Epidermal melanocyte (primary cell): ENCODE measurements at regions not wholly inside any gene's neighbourhood (a gene's known extent, or its start where the extent isn't known, plus 50 kb on each side); places are given as distances from the start of the nearest gene placed in this dataset.

Source experiments
- DNase-seq: peaks from one replicate; pipeline ENCODE4 v3.0.0; 2011; ENCODE audit warnings: low spot score; ENCODE audit not compliant: insufficient read length

DNA sequence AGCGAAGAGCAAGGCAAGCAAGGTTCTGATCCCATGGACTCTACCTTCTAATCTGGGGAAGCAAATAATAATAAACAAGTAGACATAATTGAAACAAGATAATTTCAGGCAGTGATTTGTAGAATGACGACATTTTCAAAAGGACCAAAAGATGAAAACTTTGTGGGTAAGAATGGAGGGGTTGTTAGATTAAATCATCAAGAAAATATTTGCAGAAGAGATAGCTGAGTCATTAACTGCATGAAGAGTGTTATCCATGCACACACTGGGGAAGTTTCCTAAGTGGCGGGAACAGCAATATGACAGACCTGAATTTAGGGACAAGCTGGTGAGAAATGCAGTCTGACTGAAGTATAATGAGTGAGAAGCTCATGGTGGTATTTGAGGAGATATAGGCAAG is 583.1 kb upstream of the RGS18 start:
- DNase-seq = no peak

DNA sequence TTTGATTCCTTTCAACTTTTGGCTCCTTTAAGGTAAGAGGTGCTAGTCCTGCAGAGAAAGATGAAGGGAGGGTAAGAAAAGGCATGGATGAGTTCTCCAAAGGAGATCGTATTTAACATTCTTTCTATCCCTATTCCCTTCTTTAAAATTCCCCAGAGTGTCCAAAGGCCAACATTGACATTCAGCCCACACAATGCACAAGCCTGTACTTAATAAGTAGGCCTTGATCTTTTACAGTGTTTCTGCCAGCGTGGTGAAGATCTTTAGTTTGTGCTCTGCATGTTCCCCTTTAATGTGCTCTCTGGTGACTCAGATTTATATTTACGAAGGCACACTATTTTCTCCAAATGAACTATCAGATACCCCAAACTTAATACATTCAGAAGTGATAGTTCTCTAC is 582.5 kb upstream of the RGS18 start:
- no peak for DNase-seq

DNA sequence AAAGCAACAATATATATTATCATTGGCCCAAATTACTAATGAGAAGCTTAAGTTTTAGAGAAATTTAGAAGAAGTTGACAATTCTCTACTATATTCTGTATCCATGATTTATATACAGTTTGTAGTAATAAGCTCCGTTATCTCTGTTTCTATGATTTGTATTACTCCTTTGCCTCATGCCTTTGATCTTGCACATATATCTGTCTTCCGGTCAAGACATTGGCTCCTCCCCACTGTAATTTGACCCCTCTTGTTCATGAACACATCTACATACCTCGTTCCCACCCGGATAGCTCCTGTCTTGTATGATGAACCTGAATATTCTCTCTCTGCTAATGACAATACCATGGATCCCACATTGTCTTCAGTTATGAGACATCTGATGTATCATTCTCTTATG is 581.0 kb upstream of the RGS18 start:
- DNase-seq = no peak

DNA sequence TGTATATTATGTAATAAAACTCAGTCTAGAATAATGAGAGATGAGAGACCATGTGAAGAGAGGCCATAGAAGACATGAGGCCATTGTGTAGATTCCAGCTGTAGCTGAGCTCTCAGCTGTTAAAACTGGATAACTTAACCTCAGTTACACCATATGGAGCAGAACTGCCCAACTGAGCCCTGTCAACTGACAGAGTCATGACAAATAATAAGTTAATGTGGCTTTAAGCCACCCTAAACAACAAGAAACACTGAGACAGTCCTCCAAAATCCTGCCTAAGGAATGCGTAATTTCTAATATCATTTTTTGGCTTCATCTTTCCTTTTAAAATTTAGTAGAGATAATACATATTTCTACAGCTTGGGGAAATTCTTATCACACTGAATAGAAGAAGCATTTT is 580.0 kb upstream of the RGS18 start:
- DNase-seq = no peak

DNA sequence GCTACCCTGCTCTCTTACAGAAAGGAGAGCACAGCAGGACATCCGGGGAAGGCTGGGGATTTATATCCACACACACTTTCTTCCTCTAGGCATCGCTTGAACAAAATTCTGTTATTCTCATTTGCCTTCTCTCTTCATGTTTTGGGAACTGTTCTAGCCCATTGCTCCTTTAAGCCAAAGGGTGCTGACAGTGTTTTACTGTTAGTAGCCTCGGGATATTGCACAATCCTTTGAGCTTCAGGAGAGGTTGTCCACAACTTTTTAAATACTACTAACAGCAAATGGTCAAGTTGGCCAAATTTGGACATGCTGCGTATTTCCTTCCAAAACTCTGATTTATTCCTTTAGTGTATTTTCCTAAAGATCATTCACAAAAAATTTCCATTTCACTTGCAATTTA is 579.2 kb upstream of the RGS18 start:
- no peak for DNase-seq

DNA sequence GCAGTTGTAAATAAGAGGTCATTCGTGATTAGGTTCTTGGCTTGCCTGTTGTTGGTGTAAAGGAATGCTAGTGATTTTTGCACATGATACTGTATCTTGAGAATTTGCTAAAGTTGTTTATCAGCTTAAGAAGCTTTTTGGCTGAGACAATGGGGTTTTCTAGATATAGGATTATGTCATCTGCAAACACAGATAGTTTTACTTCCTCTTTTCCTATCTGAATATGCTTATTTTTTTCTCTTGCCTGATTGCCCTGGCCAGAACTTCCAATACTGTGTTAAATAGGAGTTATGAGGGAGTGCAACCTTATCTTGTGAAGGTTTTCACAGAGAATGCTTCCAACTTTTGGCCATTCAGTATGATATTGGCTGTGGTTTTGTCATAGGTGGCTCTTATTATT is 576.1 kb upstream of the RGS18 start:
- no peak for DNase-seq

DNA sequence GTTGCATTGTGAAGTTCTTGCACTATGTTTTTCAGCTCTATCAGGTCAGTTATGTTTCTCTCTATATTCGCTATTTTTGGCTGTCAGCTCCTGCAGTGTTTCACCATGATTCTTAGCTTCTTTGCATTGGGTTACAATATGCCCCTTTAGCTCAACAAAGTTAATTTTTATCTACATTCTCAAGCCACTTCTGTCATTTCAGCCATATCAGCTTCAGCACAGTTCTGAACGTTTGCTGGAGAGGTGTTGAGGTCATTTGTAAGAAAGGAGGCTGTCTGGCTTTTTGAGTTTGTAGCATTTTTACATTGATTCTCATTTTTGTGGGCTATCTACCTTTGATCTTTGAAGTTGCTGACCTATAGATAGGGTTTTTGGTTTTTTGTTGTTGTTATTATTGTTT is 573.2 kb upstream of the RGS18 start:
- no peak for DNase-seq

DNA sequence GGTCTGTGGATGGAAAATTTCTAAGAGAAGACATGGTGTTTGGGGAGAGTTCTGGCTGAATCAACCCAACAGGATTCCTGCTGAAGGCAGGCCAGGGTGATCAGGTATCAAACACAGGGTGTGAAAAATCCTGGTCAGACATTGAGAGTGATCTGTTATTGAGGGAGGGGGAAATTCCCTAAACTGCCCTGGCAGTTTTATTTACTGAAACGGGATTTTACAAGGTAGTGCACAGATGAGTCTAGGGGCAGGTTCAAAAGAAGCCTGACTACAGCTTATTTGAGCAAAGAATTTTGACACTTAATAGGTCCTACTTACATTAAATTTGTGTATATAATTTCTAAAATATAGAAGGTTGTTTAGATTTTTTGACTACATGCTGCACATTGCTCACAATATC is 569.4 kb upstream of the RGS18 start:
- DNase-seq = no peak

DNA sequence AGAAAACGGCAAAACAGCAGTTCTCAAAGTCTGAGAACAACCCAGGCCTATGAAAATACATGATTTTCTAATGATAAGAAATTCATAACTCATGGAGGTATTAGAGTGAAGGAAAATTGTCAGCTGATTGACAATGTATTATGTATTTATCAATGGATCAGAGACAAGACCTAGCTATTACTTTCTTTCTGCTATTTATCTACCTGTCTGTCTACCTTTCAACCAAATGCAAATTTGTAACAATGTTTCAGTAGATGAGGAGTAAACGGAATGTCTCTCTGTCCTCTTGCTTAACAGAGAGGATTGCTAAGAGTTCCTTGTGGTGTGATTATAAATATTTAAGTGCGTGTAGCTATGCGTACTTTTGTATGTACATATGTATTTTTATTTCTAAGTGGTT is 568.7 kb upstream of the RGS18 start:
- DNase-seq = no peak

DNA sequence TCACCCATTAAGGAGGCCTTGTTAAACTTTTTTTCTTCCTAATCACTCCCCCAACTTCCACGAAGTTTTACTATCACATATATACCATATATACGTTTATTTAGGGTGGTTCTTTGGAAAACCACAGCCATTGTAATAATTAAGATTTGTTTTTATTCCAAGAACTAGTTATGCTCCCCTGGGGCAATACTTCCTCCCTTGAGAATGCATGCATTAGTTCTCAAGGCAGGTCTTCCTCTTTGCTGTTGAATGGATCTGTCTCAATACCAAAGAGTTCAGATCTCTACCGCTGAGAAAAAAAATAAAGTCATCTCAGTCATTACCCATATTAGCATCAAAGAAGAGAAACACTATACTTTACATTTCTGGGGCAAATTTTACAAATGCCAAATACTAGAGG is 567.7 kb upstream of the RGS18 start:
- DNase-seq = no peak

DNA sequence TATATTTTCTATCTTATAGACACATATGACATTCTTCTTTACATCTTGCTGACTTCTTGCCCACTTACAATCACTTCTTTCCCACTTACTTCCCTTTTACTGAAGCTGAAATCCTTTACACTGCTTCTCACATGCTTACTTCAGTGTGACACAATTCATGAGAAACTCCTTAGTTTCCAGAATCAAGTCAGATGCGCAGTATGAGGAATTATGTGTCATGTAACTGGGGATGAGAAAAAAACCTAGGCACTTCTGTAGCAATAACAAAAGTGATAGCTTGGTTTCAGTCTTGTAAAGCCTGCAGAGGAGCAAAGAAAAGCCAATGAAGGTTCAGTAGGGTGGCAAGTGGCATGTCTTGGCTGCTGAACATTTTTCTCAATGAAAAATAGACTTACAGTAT is 566.2 kb upstream of the RGS18 start:
- no peak for DNase-seq

DNA sequence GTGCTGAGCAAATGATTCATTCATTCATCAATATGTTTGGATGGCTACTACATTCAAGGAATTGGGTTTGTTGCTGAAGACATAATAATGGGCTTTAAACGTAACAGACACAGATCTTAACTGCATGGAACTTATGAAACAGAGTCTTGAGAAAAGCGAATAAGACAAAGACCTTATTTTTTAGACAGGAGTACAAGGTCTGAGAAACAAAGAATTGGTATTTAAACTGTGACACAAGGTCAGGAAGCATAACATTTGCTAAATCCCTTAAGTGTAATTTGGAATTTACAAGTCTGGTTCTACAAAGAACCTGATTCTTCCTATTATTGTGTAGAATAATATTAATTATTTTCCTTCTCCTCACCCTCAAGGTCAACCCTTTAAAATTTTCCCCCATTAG is 565.4 kb upstream of the RGS18 start:
- DNase-seq = no peak

DNA sequence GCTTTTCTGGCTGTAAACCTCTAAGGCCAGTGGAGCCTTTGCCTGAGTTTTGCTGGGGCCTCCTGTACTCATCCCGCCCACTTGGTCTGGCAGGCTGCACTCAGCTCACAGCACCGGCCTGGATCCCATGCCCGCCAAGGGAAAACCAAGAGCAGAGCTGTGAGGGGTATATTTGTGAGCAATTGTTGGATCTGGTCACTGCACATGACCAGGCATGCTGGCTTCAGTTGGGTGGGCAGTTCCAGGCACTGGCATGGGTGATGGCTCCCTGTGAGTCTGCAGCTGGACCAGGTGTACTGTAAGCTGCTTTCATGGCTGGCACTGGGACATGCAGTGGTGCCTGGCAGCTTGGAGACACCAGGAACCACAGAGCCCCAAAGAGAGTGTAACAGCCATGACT is 563.1 kb upstream of the RGS18 start:
- no peak for DNase-seq

DNA sequence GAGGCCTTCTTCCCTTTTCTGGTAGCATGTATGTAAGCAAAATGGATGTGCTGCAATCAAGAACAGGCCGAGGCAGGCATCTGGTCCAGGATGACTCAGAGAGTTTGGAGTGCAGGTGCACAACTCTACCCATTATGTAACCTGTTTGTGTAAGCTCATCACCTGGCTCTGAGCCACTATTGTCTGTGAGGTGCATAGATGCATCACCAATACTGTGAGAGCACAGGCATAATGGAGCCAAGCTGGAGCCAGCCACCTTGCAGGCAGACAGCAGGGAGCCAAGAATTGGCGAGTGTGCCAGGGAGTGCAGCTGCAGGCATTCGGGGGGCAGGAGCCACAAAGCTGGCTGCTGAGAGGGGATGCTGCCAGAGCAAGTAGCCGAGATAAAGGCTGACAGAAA is 549.9 kb upstream of the RGS18 start:
- DNase-seq = no peak

DNA sequence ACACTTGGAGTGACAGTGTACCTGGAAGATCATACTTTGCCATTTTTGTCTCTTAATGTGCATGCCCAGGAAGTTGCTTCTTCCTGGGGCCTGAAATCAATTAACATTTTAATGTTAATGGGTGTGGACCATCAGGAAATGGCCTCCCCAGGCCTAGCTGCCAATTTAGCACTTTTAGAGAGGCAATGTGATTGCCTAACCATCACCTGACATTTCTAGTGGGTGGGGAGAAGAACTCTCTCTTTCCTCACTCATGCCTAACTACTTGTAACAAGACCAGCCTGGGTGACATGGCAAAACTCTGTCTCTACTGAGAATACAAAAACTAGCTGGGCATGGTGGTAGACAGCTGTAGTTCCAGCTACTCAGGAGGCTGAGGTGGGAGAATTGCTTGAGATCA is 549.0 kb upstream of the RGS18 start:
- DNase-seq = no peak

DNA sequence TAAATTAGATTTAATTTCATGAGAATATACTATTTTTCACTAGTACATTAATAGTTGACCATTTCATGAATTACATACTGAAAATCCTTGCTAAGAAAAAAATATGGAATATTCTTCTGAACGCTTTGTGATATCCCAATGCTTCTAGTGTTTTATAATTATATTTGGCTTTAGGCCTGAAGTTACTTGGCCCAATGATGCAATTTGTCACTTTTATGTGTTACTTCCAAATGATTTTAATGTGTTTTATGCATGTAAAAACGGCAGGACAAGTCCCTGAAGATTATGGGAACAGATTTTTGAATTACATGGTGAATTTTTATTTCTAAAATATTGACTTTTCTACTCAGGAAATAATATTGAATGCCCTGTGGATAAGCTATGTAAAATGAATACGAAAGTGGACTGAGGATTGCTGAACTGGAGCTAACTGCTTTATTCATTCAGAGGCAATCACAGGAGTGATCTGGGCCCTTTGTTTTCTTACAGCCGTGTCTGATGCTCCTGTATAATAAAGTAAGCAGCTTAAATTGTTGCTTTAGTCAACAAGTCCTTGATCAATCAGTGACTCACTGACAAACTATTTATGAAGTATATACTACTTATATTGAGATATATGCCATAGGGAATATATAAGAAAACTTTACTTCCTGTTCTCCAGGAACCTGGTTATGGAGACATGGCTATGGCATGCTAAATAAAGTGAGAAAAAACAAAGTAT is 543.0 kb upstream of the RGS18 start:
- DNase-seq = no peak

DNA sequence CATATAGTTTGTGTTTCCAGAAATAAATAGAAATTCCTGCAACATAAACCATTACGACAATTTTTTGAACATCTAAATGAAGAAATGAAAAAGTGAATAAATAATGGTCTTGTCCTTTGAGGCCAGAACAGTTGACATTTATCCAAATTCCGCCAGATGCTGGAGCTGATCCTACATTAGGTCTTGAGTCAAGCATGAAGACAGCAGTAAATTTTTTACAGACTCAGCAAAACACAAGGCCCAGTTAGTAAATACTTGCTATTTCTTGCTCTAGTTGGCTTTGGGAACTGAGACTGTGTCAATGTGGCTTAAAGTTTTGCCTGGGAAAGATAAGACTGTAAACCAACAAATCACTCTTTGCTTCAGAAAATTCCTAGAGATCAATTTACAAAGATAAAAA is 540.1 kb upstream of the RGS18 start:
- DNase-seq = no peak

DNA sequence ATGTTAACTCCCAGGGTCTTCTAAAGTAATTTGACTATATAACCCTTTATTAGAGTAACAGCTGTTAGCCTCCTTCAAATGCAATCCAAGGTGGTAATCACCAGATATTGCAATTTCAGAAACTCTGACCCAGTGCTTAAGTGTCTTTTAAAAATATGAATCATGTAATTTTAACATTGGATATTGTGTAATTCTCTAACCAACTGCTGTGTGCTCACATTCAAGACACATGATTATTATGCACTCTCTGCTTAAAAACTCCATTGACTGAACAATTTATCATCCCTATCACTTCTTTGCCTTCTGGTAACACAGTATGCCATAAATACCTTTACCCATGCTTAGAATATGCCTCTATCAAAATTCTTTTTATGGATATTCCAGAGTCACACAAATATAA is 537.4 kb upstream of the RGS18 start:
- DNase-seq = no peak

DNA sequence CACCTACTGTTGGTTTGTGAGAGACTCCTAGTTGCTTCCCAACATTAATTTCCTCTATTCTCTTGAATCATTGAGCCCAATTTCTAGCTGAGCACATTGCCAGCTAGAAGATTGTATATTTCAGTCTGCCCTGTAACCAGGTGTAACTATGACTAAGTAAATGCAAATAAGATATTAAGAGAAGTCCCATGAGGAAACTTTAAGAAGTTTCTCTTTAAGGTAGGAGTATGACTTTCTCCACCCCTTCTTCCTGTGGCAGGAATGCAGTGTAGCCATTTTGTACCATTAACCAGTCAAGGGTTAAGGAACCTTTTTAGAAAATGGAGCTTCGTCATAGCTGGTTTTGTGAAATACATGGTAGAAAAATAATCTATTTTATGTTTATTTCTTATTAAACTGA is 534.2 kb upstream of the RGS18 start:
- no peak for DNase-seq

DNA sequence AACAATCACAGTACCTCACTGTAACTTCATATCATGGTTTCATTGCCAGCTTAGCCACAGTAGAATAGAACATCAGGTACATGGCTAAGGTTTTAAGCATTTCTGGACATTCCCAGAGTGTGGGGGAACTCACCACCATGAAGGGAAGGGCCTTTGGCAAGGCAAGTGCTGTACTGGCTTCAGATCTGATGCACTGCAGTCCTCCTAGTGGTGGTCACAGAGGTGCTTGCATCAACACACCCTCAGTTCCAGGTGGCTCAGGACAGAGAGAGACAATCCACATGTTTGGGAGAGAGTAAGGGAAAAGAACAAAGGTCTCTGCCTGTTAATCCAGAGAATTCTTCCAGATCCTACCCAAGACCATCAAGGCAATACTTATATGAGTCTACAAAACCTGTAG is 528.4 kb upstream of the RGS18 start:
- no peak for DNase-seq

DNA sequence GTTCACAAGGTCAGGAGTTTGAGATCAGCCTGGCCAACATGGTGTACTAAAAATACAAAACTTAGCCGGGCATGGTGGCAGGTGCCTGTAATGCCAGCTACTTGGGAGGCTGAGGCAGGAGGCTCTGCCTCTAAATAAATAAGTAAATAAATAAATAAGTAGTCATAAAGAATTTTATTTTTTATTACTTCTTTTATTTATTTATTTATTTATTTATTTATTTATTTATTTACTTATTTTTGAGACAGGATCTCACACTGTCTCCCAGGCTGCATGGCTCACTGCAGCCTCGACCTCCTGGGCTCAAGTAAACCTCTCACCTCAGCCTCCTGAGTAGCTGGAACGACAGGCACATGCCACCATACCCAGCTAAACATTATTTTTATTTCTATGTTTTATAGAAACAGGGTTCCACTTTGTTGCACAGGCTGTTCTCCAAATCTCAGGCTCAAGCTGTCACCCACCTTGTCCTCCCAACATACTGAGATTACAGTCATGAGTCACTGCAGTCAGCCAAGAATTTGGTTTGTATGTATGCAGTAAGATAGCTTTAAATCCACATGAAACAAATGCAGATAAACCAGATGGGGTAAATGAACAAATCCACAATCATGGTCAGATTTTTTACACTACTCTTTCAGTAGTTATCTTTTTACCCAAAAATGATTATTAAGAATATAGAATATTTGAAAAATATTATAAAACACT is 523.3 kb upstream of the RGS18 start:
- DNase-seq = no peak

DNA sequence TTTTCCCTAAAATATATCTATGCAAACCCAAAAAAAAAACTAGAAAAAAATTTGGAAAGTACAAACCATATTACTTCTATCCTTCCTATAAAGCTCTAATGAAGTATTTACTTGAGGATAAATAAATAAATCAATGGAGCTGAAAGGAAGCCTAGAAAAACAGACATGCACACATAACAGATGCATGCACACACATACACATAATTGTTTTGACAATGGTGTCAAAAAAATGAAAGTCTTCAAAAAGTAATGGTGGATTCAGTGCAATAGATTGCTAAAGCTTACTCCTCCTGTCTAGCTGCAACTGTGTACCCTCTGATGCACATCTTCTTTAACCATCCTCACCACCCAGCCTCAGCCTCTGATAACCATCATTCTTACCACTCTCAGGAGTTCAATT is 521.9 kb upstream of the RGS18 start:
- no peak for DNase-seq
